HG03025 (cell line): ENCODE measurements at regions not wholly inside any gene's neighbourhood (a gene's known extent, or its start where the extent isn't known, plus 50 kb on each side); places are given as distances from the start of the nearest gene placed in this dataset.

ENCODE experiments used
- ATAC-seq: cut with Tn5 transposase; IDR thresholded peaks from one replicate; pipeline ENCODE4 v1.9.1; 2021; ENCODE audit warnings: mild to moderate bottlenecking, moderate library complexity; ENCODE audit not compliant: unreplicated experiment, low FRiP score

GRCh38 chr17:71276079-71276478 lies 844.7 kb upstream of the SOX9 start:
- ATAC-seq = no peak

- ATAC-seq = no peak
Measured at GRCh38 chr17:71283486-71283885, 837.3 kb upstream of the SOX9 start.

DNA sequence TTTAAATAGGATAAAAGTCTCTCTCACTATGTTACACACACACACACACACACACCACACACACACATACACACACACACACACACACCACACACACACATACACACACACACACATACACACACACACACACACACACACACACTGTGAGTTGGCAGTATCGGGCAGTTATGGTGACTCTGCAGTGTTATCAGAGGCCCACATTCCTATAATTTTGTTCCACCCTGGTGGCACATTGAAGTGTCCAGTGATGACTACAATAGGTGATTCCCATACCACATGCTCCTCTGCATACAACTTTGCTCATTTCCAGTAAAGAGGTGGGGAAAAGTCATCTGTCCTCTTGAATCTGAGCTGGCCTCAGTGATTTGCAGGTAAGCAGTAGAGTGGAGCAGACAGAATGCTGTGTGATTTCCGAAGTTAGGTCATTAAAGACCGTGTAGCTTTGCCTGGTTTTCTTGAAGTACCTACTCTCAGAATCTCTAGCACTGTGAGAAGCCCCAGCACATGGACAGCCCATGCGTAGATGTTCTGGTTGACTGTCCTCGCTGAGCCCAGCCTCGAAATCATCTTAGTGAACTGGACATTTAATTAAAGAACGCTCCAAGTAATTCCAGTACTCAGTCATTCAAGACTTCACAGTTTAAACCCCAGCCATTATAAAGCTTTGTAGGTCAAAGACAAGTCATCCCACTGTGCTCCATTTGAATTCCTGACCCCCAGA lies 836.6 kb upstream of the SOX9 start:
- no peak for ATAC-seq

DNA sequence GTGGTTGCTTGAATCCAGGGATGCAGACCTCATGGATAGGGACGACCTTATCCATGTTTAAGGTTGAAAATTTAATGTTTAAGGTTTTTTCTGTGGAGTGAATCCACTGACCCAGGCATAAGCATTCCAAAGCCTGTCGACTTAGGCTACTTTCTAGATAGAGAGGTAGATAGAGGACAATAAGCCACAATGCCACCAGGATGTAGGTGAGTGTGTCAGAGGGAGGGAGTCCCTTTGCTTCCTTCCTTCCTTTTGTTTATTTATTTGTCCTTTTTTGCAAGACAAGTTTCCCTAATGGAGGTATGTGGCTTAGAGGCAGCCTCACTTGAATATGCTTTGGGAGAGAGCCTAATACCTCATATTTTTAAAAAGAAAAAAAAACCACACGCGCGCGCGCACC lies 834.2 kb upstream of the SOX9 start:
- ATAC-seq = no peak

GRCh38 chr17:71287071-71287823 lies 833.6 kb upstream of the SOX9 start:
- ATAC-seq = no peak

- no peak for ATAC-seq
Measured at GRCh38 chr17:71292006-71292405, 828.8 kb upstream of the SOX9 start.

- no peak for ATAC-seq
Measured at GRCh38 chr17:71296005-71296404, 824.8 kb upstream of the SOX9 start.

DNA sequence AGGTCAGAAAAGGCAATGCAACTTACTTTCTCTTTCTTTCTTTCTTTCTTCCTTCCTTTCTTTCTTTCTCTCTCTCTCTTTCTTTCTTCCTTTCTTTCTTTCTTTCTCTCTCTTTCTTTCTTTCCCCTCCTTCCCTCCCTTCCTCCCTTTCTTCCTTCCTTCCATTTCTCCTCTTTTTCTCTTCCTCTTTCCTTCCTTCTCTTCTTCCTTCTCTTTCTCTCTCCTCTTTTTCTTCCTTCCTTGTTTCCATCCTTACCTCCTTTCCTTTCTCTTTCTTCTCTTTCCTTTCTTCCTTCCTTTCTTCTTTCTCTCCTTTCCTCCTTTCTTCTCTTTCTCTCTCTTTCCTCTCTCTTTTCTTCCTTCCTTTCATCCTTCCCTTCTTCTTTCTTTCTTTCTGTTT lies 819.8 kb upstream of the SOX9 start:
- ATAC-seq = no peak

GRCh38 chr17:71302721-71303549 lies 817.9 kb upstream of the SOX9 start:
- no peak for ATAC-seq

- no peak for ATAC-seq
Measured at GRCh38 chr17:71304498-71305158, 816.2 kb upstream of the SOX9 start.

DNA sequence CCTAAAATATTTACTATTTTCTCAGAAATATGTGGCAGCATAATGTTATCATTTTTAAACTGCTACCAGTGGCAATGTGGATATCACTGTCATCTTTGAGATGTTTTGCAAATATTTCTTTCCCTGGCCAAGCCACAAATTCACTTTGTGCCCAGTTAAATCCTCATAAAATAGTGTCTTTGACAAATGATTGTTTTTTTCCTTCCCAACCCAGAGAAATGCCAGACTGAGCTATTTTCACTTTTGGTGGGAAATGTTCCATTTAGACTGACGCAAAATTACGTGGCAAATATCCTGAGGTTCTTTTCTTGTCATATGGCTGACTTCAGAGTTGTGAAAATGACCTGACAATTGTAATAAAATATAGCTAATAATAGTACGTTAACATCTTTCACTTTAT lies 807.0 kb upstream of the SOX9 start:
- no peak for ATAC-seq

GRCh38 chr17:71315568-71315967 lies 805.3 kb upstream of the SOX9 start:
- no peak for ATAC-seq

DNA sequence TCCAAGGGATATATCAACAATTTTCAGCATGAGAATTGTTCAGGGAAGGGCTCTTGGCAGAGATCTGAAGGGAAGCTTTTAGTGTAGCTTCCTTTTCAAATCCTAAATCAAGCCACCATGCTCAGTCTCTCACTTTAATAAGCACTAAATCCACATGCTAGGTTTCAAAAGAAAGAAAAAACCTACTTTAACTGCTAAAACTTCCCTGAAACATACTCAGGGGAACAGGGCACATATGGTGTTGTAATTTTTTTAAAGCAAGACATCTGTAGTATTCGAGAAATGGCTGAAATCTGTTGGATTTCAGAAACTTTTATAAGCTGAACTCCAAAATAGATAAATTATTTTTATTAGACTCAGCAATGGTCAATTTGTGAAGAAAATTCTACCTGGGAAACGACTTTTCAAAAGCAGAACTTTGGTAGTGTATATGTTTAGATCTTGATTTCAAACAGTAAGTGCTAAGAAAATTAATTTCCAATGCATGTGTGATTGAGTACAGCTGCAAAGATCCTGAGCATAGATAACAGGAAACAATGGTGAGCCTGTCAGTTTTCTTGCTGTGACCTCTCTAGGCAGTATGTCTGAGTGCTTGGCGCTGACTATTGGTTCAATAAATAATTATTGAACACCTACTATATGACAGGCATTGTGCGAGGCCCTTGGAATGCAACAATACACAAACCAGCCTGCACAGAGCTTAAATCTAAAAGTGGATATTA lies 804.5 kb upstream of the SOX9 start:
- no peak for ATAC-seq

- no peak for ATAC-seq
Measured at GRCh38 chr17:71320009-71320796, 800.6 kb upstream of the SOX9 start.

DNA sequence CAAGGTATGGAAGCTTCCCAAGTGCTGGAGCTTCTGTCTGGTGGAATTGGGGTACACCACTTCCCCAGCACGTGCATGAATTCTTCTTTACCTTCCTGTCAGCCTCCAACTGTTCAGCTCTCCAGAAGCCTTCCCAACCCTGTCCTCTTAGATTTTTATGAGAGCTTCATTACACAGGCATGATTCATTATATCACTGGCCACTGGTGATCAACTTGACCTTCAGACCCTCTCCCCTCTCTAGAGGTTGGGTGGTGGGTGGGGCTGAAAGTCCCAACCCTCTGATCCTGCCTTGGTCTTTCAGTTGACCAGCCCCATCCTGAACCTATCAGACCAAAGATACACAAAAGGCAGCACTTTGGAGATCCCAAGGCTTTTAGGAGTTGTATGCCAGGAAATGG lies 795.7 kb upstream of the SOX9 start:
- no peak for ATAC-seq

DNA sequence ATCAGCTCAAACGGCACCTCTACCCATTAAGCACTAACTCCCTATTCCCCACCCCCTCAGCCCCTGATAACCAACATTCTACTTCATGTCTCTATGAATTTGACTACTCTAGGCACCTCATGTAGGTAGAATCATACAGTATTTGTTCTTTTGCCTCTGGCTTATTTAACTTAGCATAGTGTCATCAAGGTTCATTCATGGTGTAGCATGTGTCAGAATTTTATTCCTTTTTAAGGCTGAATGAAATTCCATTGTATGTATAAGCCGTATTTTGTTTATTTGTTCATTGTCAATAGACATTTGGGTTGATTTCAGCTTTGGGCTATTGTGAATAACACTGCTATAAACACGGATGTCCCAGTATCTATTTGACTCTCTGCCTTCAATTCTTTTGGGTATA lies 794.9 kb upstream of the SOX9 start:
- ATAC-seq = no peak

- ATAC-seq = no peak
Measured at GRCh38 chr17:71327376-71328059, 793.3 kb upstream of the SOX9 start.

DNA sequence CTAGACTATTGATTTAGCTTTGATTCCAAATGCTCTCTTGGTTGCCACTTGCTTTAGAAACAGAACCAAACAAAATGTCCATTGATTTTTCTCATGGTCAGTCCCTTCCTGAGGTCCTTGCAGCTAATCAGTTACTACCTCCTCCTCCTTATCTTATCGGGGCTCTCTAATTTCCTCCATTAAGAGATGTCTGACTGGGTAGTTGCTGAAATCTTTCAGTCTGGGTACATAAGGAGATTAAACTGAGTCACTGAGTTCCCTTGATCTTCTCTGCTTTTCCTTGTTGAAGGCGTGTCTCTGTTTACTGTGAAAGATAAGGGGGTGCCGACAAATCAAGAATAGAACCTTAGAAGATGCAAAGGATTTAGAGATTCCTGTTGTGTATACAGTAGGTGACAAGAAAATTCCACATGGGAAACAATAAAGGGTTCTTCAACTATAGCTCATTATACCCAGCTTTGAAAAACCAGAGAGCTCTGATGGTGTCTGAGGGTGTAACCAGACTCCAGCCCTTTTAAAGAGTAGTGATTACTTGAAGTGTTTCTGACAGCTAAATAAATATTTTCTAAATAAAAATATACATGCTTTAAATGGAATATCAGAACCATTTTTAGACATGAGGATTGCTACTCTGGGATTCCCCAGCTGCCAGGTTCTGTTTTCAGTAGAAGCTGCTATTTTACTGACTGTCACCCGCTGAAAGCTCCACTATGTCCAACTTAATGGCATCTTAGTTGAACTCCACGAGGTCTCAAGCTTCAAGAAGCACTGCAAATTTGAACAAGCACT lies 791.3 kb upstream of the SOX9 start:
- no peak for ATAC-seq
